Esophagus squamous epithelium (tissue), 4 donors: ENCODE measurements at regions not wholly inside any gene's neighbourhood (a gene's known extent, or its start where the extent isn't known, plus 50 kb on each side); places are given as distances from the start of the nearest gene placed in this dataset.

Source experiments
- CTCF ChIP-seq, 6 experiments: fragments of 450-650 bp in 4 of 6; fragments of 200-600 bp in 2 of 6; sonication (generic) in 2 of 6; IDR thresholded peaks; one replicate each; pipeline ENCODE4 v1.5.1; 2016 to 2019; ENCODE audit warnings: antibody characterized with exemption in 6 of 6, mild to moderate bottlenecking in 4 of 6, moderate library complexity in 4 of 6
- POLR2A ChIP-seq, 4 donors: fragments of 450-650 bp; IDR thresholded peaks; one replicate each; pipeline ENCODE4 v1.6.1; 2017; ENCODE audit warnings: antibody characterized with exemption in 4 of 4, mild to moderate bottlenecking in 4 of 4, moderate library complexity in 3 of 4

GRCh38 chr18:77969972-77970371 is 720.3 kb downstream of the GALR1 start:
- TF ChIP-seq CTCF (IDR thresholded peaks at IDR 0.05) (no peak), POLR2A (IDR thresholded peaks at IDR 0.05) (no peak)
